K562 (cell line): ENCODE measurements at regions not wholly inside any gene's neighbourhood (a gene's known extent, or its start where the extent isn't known, plus 50 kb on each side); places are given as distances from the start of the nearest gene placed in this dataset.

Experiments used
- ATAC-seq: fragments of 200-7000 bp; cut with Tn5 transposase; 3 replicates; pipeline ENCODE4 v1.9.1; 2020; ENCODE audit warnings: moderate library complexity
- BruUV-seq: library from RNA; stranded (reverse); fragments of 400-500 nt; replicated peaks from 2 replicates; lab custom pipeline; 2021; lab: Mats Ljungman, UMichigan
- CTCF ChIA-PET: fragments of 300-600 bp; formaldehyde crosslinking; extraction: SDS; loops from one replicate; lab custom pipeline; 2021; ENCODE audit warnings: low intra/inter-chr PET ratio; lab: Yijun Ruan, JAX
- POLR2A ChIA-PET: fragments of 300-600, 350-650 bp; sonication (Branson Sonifier 250); formaldehyde crosslinking; extraction: SDS; loops from one replicate; lab custom pipeline; 2021; ENCODE audit warnings: antibody characterized with exemption, inconsistent platforms; lab: Yijun Ruan, JAX
- DNase-seq, 4 experiments: peaks; one replicate each; pipeline versions ENCODE4 v3.0.0 to v3.0.0-alpha.2; 2011 to 2018; ENCODE audit warnings: low spot score in 3 of 4, mixed read lengths in 3 of 4; ENCODE audit errors: extremely low read depth in 1 of 4
- FAIRE-seq: peaks from 2 replicates; lab custom pipeline; 2011; peaks lifted over from hg19 to GRCh38; lab: Jason Lieb, UNC
- H2AFZ ChIP-seq: 2 replicates; pipeline ENCODE4 v1.6.0; 2011; ENCODE audit warnings: low read depth, low read length, control low read depth, inconsistent platforms
- H3K27ac ChIP-seq: fragments of 200-600 bp; 3 replicates; pipeline ENCODE4 v1.8.0; 2011; ENCODE audit warnings: low read depth, mild to moderate bottlenecking, control low read depth, inconsistent platforms, low read length, moderate library complexity, mixed read lengths; ENCODE audit errors: extremely low read depth
- H3K27me3 ChIP-seq, 2 experiments: fragments of 300-600 bp in 1 of 2; 2 replicates in 1 of 2; 3 replicates in 1 of 2; pipeline versions ENCODE4 v1.6.0 to v1.8.0; 2011; ENCODE audit warnings: inconsistent platforms in 2 of 2, low read length in 2 of 2, mild to moderate bottlenecking in 1 of 2, mixed read lengths in 1 of 2, moderate library complexity in 1 of 2; ENCODE audit not compliant: control insufficient read depth in 2 of 2, insufficient read depth in 2 of 2
- H3K36me3 ChIP-seq: fragments of 300-600 bp; 3 replicates; pipeline ENCODE4 v1.8.0; 2011; ENCODE audit warnings: mild to moderate bottlenecking, low read length, inconsistent platforms; ENCODE audit not compliant: control insufficient read depth, insufficient read depth
- H3K4me1 ChIP-seq, 2 experiments: fragments of 200-600 bp in 1 of 2; replicated peaks in 1 of 2; 2 replicates in 1 of 2; 3 replicates in 1 of 2; pipeline versions ENCODE4 v1.5.1 to v1.8.0; 2011; ENCODE audit warnings: inconsistent platforms in 2 of 2, low read length in 2 of 2, mild to moderate bottlenecking in 1 of 2, mixed read lengths in 1 of 2, moderate library complexity in 1 of 2; ENCODE audit not compliant: control insufficient read depth in 2 of 2, insufficient read depth in 2 of 2
- H3K4me2 ChIP-seq: 2 replicates; pipeline ENCODE4 v1.6.1; 2011; ENCODE audit warnings: low read length, control low read depth, inconsistent platforms, mixed read lengths; ENCODE audit not compliant: insufficient read depth
- H3K4me3 ChIP-seq: fragments of 200-600 bp; sonication (generic), shearing (Covaris generic); 2 replicates; pipeline ENCODE4 v1.5.1; 2016; ENCODE audit warnings: control low read depth, inconsistent platforms
- H3K79me2 ChIP-seq: fragments of 200-600 bp; 3 replicates; pipeline ENCODE4 v1.8.0; 2011; ENCODE audit warnings: low read length, inconsistent platforms; ENCODE audit not compliant: control insufficient read depth, insufficient read depth
- H3K9ac ChIP-seq, 2 experiments: 2 replicates each; pipeline versions ENCODE4 v1.6.0 to v1.6.1; 2011; ENCODE audit warnings: low read depth in 2 of 2, low read length in 2 of 2, control low read depth in 1 of 2, inconsistent platforms in 1 of 2, mild to moderate bottlenecking in 1 of 2, mixed read lengths in 1 of 2; ENCODE audit not compliant: insufficient read depth in 1 of 2
- H3K9me1 ChIP-seq: one replicate; pipeline ENCODE4 v1.6.0; 2011; ENCODE audit warnings: inconsistent platforms, mild to moderate bottlenecking, low read length, moderate library complexity; ENCODE audit not compliant: control insufficient read depth, insufficient read depth
- H3K9me3 ChIP-seq: replicated peaks from 2 replicates; pipeline ENCODE4 v1.5.1; 2011; ENCODE audit warnings: low read depth, low read length, inconsistent platforms; ENCODE audit not compliant: control insufficient read depth, insufficient read depth
- H4K20me1 ChIP-seq: replicated peaks from 2 replicates; pipeline ENCODE4 v1.6.1; 2011; ENCODE audit warnings: low read length, inconsistent platforms, mixed read lengths; ENCODE audit not compliant: control insufficient read depth, insufficient read depth
- BHLHE40 ChIP-seq: IDR thresholded peaks from 2 replicates; pipeline ENCODE4 v1.6.1; 2011; ENCODE audit warnings: low read length, improper control_type of control experiment
- ESRRB ChIP-seq: fragments of 250-450 bp; sonication (Bioruptor Pico); IDR thresholded peaks from 2 replicates; pipeline ENCODE4 v1.5.0; 2020; ENCODE audit warnings: mild to moderate bottlenecking, moderate library complexity, borderline replicate concordance
- ETV5 ChIP-seq: sonication (generic); formaldehyde crosslinking; IDR thresholded peaks from 2 replicates; pipeline ENCODE4 v1.4.0; 2020; ENCODE audit warnings: low read depth, mild to moderate bottlenecking, missing genetic modification reagents
- HDAC2 ChIP-seq: fragments of 450-650 bp; IDR thresholded peaks from 2 replicates; pipeline ENCODE4 v1.6.1; 2016; ENCODE audit warnings: mild to moderate bottlenecking
- MECOM ChIP-seq: fragments of 250-450 bp; sonication (Bioruptor Pico); IDR thresholded peaks from 2 replicates; pipeline ENCODE4 v1.8.0; 2022; ENCODE audit warnings: inconsistent platforms
- TCF7 ChIP-seq: sonication (generic); IDR thresholded peaks from 2 replicates; pipeline ENCODE4 v1.6.1; 2016; ENCODE audit warnings: antibody characterized with exemption, borderline replicate concordance
- ZBTB8A ChIP-seq: fragments of 450-650 bp; IDR thresholded peaks from 2 replicates; pipeline ENCODE4 v1.6.1; 2018; ENCODE audit warnings: mild to moderate bottlenecking, moderate library complexity; ENCODE audit not compliant: partially characterized antibody
- ZNF121 ChIP-seq: sonication (generic); formaldehyde crosslinking; conservative IDR thresholded peaks from 2 replicates; pipeline ENCODE4 v1.8.0; 2022; ENCODE audit warnings: missing genetic modification reagents
- ZNF583 ChIP-seq: fragments of 250-450 bp; sonication (Bioruptor Pico); IDR thresholded peaks from 2 replicates; pipeline ENCODE4 v1.4.0; 2020
- ZNF79 ChIP-seq: fragments of 250-450 bp; sonication (Bioruptor Pico); IDR thresholded peaks from 2 replicates; pipeline ENCODE4 v1.4.0; 2020; ENCODE audit warnings: low read depth, mild to moderate bottlenecking, moderate library complexity
- WGBS: fragments of 100-300 bp; shearing (Covaris generic); methylation state at CpG from one replicate; pipeline ENCODE4 v1.1.6; 2016; ENCODE audit warnings: low coverage, mixed read lengths; ENCODE audit not compliant: insufficient coverage; ENCODE audit errors: missing lambda C conversion rate; 5-methylcytosine and 5-hydroxymethylcytosine counted together
- in situ Hi-C: fragments of 300-500 bp; cut with MboI; formaldehyde crosslinking; loops from 4 replicates; pipeline ENCODE4 v1.15.0; 2018; ENCODE audit warnings: inconsistent platforms, mixed read lengths
- intact Hi-C: fragments of 100-400 bp; cut with micrococcal nuclease; formaldehyde crosslinking; loops from 2 replicates; pipeline ENCODE4 v1.14.2; 2022
- TF ChIP-seq, protein P1 (sequence below): sonication (generic); formaldehyde crosslinking; IDR thresholded peaks from 2 replicates; pipeline ENCODE4 v1.8.1; 2023; ENCODE audit warnings: mild to moderate bottlenecking, missing genetic modification reagents, moderate library complexity
- TF ChIP-seq, protein P2 (sequence below): sonication (generic); formaldehyde crosslinking; IDR thresholded peaks from 2 replicates; pipeline ENCODE4 v1.9.0; 2022; ENCODE audit warnings: mild to moderate bottlenecking, missing genetic modification reagents
- TF ChIP-seq, protein P3 (sequence below): sonication (generic); formaldehyde crosslinking; IDR thresholded peaks from 2 replicates; pipeline ENCODE4 v1.8.1; 2023; ENCODE audit warnings: mild to moderate bottlenecking, missing genetic modification reagents

DNA sequence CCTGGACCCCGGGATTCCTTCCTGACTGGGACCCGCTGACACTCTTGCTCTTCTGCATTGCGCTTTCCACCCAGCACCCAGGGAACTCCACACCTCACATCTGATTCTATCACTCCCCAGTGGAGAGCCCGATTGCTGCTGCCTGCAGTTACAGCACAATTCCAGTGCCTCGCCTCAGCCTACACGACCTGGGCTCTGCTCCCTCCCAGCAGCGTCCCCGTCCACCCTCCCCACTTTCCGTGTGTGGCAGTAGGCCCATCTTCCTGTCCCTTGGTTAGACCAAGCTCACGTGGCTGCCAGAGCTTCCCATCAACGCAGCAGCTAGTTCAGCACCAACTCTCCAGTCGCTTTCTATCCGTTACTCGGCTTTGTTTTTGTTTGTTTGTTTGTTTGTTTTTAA lies 66.6 kb upstream of the SORBS2 start (continued):
- TF ChIP-seq ZNF583 (no peak), ZNF121 (CRISPR knock-in tag) (no peak), ZBTB8A (no peak), MECOM (CRISPR knock-in tag) (no peak), ETV5 (CRISPR knock-in tag) (no peak)
- TF ChIP-seq, protein P1, sequence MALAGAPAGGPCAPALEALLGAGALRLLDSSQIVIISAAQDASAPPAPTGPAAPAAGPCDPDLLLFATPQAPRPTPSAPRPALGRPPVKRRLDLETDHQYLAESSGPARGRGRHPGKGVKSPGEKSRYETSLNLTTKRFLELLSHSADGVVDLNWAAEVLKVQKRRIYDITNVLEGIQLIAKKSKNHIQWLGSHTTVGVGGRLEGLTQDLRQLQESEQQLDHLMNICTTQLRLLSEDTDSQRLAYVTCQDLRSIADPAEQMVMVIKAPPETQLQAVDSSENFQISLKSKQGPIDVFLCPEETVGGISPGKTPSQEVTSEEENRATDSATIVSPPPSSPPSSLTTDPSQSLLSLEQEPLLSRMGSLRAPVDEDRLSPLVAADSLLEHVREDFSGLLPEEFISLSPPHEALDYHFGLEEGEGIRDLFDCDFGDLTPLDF: no peak
- TF ChIP-seq, protein P2, sequence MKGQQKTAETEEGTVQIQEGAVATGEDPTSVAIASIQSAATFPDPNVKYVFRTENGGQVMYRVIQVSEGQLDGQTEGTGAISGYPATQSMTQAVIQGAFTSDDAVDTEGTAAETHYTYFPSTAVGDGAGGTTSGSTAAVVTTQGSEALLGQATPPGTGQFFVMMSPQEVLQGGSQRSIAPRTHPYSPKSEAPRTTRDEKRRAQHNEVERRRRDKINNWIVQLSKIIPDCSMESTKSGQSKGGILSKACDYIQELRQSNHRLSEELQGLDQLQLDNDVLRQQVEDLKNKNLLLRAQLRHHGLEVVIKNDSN: no peak

DNA sequence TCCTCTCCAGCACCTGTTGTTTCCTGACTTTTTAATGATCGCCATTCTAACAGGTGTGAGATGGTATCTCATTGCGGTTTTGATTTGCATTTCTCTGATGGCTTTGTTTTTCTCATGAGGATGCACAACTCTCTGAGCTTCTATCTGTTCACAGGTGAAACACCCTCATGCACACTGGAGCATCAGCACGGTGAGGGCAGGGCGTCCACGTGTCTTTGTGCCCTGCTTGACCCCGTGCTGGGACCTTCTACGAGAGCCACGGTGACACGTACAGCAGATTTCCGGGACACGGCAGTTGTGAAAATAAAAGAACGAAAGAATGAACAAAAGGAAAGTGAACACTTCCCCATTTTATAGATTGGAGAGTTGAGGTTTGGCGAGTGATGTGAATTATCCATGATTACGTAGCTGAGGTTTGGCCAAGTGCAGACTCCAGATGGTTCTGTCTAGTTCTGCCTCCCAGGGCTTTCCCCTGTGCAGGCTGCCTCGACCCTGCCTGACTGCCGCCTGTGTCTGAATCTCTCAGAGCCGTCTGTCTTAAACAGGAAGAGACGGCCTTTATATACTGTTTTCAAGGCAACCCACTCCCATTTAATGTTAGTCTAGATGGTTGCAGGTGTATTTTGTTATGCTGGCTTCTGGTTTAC lies 67.8 kb upstream of the SORBS2 start:
- ChIA-PET CTCF (no interaction called here), POLR2A (no interaction called here)
- Histone ChIP-seq H3K9me3 (no peaks in the 10 kb centered on the region), H3K9ac (no peak overlapping the region), H4K20me1 (no peaks in the 10 kb centered on the region), H3K4me3 (no peak overlapping the region), H3K4me1 (no peaks in the 10 kb centered on the region), H3K9me1 (no peaks in the 10 kb centered on the region), H3K27ac (no peak overlapping the region), H3K4me2 (no peak overlapping the region), H3K36me3 (no peaks in the 10 kb centered on the region), H3K79me2 (no peaks in the 10 kb centered on the region), H3K27me3 (no peaks in the 10 kb centered on the region), H2AFZ (no peak overlapping the region)
- no peak for DNase-seq
- no peak for ATAC-seq
- BruUV-seq: no TSS peak
- no peak for TF ChIP-seq ZNF79 (CRISPR knock-in tag)
- TF ChIP-seq, protein P3, sequence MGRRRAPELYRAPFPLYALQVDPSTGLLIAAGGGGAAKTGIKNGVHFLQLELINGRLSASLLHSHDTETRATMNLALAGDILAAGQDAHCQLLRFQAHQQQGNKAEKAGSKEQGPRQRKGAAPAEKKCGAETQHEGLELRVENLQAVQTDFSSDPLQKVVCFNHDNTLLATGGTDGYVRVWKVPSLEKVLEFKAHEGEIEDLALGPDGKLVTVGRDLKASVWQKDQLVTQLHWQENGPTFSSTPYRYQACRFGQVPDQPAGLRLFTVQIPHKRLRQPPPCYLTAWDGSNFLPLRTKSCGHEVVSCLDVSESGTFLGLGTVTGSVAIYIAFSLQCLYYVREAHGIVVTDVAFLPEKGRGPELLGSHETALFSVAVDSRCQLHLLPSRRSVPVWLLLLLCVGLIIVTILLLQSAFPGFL (CRISPR knock-in tag): no peak
- no peak for TF ChIP-seq TCF7
- no peak for TF ChIP-seq HDAC2
- no peak for TF ChIP-seq ESRRB (CRISPR knock-in tag)
- TF ChIP-seq BHLHE40: no peak
- in situ Hi-C loops (no loop called here), intact Hi-C loops (no loop called here)
- 2% methylated on average over 18 of the region's 18 CpGs for WGBS
- no peak for FAIRE-seq
